Upper lobe of right lung (tissue), 1 donor: ENCODE measurements at regions not wholly inside any gene's neighbourhood (a gene's known extent, or its start where the extent isn't known, plus 50 kb on each side); places are given as distances from the start of the nearest gene placed in this dataset.

Experiments
- ATAC-seq: fragments of 200-7000 bp; cut with Tn5 transposase; one replicate; pipeline ENCODE4 v1.9.1; 2020; ENCODE audit warnings: mild to moderate bottlenecking, moderate library complexity
- DNase-seq: peaks from one replicate; pipeline ENCODE4 v3.0.0-alpha.2; 2020
- H3K27ac ChIP-seq: fragments of 200-600 bp; one replicate; pipeline ENCODE4 v1.8.0; 2022
- H3K27me3 ChIP-seq: fragments of 200-600 bp; one replicate; pipeline ENCODE4 v1.8.0; 2022; ENCODE audit warnings: mild to moderate bottlenecking
- H3K36me3 ChIP-seq: fragments of 200-600 bp; one replicate; pipeline ENCODE4 v1.8.0; 2022
- H3K4me1 ChIP-seq: fragments of 200-600 bp; one replicate; pipeline ENCODE4 v1.8.0; 2022
- H3K4me3 ChIP-seq: fragments of 200-600 bp; one replicate; pipeline ENCODE4 v1.8.0; 2022; ENCODE audit warnings: mild to moderate bottlenecking
- H3K9me3 ChIP-seq: fragments of 200-600 bp; one replicate; pipeline ENCODE4 v1.8.0; 2022
- CTCF ChIP-seq: fragments of 200-600 bp; IDR thresholded peaks from one replicate; pipeline ENCODE4 v1.8.0; 2022; ENCODE audit warnings: antibody characterized with exemption
- intact Hi-C: fragments of 100-400 bp; cut with DNase I; formaldehyde crosslinking; loops from one replicate; pipeline ENCODE4 v1.11.0; 2022
- donor health status: DM: no; HTN: yes; CAD: no; lungs with severe emphysema.

GRCh38 chr2:66821168-66821567 lies 386.2 kb downstream of the MEIS1 start:
- DNase-seq: no peak
- H3K36me3 ChIP-seq: no peaks in the 10 kb centered on the region
- intact Hi-C loops: no loop called here
- ATAC-seq: no peak
- H3K4me3 ChIP-seq: no peak overlapping the region
- no peak for TF ChIP-seq CTCF
- no peaks in the 10 kb centered on the region for H3K9me3 ChIP-seq
- H3K4me1 ChIP-seq: no peaks in the 10 kb centered on the region
- no peaks in the 10 kb centered on the region for H3K27me3 ChIP-seq
- H3K27ac ChIP-seq: no peak overlapping the region

DNA sequence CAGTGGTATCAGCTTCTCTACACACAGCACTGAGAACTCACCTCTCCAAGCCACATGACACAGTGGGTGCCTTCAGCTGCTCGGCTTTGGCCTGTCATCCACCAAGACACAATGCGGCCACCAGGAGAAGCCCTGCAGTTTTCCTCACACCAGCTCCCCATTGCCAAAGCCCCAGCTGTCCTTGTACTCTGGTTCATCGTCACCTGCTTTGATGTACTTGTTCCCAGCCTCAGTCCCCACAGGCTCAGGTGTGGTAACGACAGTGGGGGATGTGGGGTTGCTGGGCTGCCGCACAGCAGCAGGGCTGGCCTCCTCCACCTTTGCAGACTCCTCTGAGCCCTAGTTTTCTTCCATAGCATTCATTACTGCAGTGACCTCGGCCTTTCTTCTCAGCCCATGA lies 387.3 kb downstream of the MEIS1 start:
- Histone ChIP-seq H3K36me3 (no peaks in the 10 kb centered on the region), H3K4me1 (no peaks in the 10 kb centered on the region), H3K9me3 (no peaks in the 10 kb centered on the region), H3K27ac (no peak overlapping the region), H3K27me3 (no peaks in the 10 kb centered on the region), H3K4me3 (no peak overlapping the region)
- ATAC-seq (no peak), DNase-seq (no peak)
- intact Hi-C loops: no loop called here
- no peak for TF ChIP-seq CTCF

DNA sequence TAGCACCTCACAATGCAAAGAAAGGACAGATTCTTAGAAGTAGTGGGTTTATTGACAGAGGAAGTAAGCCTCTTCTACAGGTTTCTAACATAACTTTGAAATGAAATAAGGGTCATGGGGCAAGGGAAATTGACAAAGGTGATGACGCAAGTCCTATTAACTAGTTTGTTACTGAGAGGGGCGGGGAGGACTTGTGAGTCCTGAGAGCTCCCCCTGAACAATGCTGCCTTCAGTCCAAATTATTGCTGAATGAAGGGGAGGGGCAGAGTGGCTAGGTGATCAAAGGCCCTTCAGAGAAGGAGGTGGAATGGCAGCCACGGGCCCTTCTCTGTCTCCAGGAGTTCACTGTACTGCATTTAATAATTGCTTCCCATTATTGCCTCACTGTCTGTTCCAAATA lies 390.0 kb downstream of the MEIS1 start:
- intact Hi-C loops: no loop called here
- DNase-seq (no peak), ATAC-seq (no peak)
- no peaks in the 10 kb centered on the region for H3K36me3 ChIP-seq
- no peak overlapping the region for H3K27ac ChIP-seq
- H3K9me3 ChIP-seq: no peaks in the 10 kb centered on the region
- no peaks in the 10 kb centered on the region for H3K27me3 ChIP-seq
- no peaks in the 10 kb centered on the region for H3K4me1 ChIP-seq
- no peak for TF ChIP-seq CTCF
- no peak overlapping the region for H3K4me3 ChIP-seq

- Histone ChIP-seq H3K4me3 (no peak overlapping the region), H3K36me3 (no peaks in the 10 kb centered on the region), H3K27ac (no peak overlapping the region), H3K4me1 (no peaks in the 10 kb centered on the region), H3K27me3 (no peaks in the 10 kb centered on the region), H3K9me3 (no peaks in the 10 kb centered on the region)
- no peak for TF ChIP-seq CTCF
- intact Hi-C loops: no loop called here
- ATAC-seq (no peak), DNase-seq (no peak)
These were observed 392.9 kb downstream of the MEIS1 start for GRCh38 chr2:66827851-66828250.

DNA sequence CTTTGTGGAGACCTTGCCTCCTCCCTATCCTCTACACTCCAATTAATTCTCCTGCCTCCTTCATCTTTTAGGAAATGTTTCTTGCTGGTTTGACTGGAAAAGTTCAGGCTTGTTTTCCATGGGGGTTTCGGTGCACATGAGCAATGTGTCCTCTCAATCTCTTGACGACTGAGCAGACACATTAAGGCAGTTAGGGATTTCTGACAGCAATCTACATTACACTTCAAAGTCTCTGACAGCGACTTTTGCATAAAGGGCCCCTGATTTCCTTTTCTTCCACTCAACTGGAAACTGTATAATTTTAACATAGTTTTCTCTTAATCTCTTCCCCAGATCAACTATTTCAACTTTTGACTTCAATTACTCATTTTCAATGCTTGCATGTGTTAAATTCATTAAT lies 394.0 kb downstream of the MEIS1 start:
- Histone ChIP-seq H3K9me3 (no peaks in the 10 kb centered on the region), H3K36me3 (no peaks in the 10 kb centered on the region), H3K4me1 (peaks cover 5% of the 10 kb centered on the region), H3K4me3 (no peak overlapping the region), H3K27ac (no peak overlapping the region), H3K27me3 (no peaks in the 10 kb centered on the region)
- ATAC-seq (no peak), DNase-seq (no peak)
- TF ChIP-seq CTCF: no peak
- intact Hi-C loops: no loop called here

DNA sequence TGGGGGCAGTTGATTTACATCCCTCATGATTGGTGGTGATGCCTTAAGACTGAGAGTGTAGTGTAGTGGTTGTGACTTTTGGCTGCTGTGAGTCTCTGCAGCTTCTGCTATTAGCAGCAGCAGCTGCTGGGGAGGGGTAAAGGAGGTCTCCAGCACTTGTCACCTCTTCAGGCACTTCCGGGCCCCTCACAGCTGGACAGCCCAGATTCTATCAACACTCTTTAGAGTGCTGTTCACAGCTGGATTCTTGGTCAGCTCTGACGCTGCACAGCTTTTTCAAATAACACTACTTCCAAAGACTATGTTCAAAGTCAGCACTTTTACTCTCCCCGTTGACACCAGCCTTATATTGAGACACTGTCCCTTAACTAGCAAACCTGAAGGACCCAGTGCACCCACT lies 396.0 kb downstream of the MEIS1 start:
- H3K9me3 ChIP-seq: no peaks in the 10 kb centered on the region
- H3K4me1 ChIP-seq: peaks cover 8% of the 10 kb centered on the region
- TF ChIP-seq CTCF: no peak
- peak; percentile 46 for ATAC-seq
- H3K27ac ChIP-seq: no peak overlapping the region
- DNase-seq: no peak
- no peak overlapping the region for H3K4me3 ChIP-seq
- no peaks in the 10 kb centered on the region for H3K36me3 ChIP-seq
- H3K27me3 ChIP-seq: no peaks in the 10 kb centered on the region
- intact Hi-C loops: no loop called here
